Stimulated activated CD4-positive, alpha-beta T cell treated with anti-CD3 and anti-CD28 coated beads, Interleukin-4, amount 100 ng/mL, for 48 hours (primary cell): ENCODE measurements at regions not wholly inside any gene's neighbourhood (a gene's known extent, or its start where the extent isn't known, plus 50 kb on each side); places are given as distances from the start of the nearest gene placed in this dataset.

ENCODE experiments used
- DNase-seq, 2 donors: peaks; one replicate each; pipeline ENCODE4 v3.0.0-alpha.2; 2020; ENCODE audit warnings: low read depth in 2 of 2

- no peak for DNase-seq
These were observed 136.2 kb upstream of the TMEM106B start for GRCh38 chr7:12074889-12075288.

GRCh38 chr7:12080006-12080405, 131.1 kb upstream of the TMEM106B start:
- no peak for DNase-seq

GRCh38 chr7:12085516-12085915, 125.6 kb upstream of the TMEM106B start:
- no peak for DNase-seq

GRCh38 chr7:12089951-12090756, 120.9 kb upstream of the TMEM106B start:
- no peak for DNase-seq

- DNase-seq = no peak
These were observed 120.3 kb upstream of the TMEM106B start for GRCh38 chr7:12090757-12091221.

GRCh38 chr7:12091231-12091630, 119.9 kb upstream of the TMEM106B start:
- no peak for DNase-seq

GRCh38 chr7:12092499-12093130, 118.5 kb upstream of the TMEM106B start:
- no peak for DNase-seq

- no peak for DNase-seq
These were observed 117.7 kb upstream of the TMEM106B start for GRCh38 chr7:12093365-12093764.

GRCh38 chr7:12094365-12094921, 116.7 kb upstream of the TMEM106B start:
- no peak for DNase-seq

GRCh38 chr7:12102126-12102525, 109.0 kb upstream of the TMEM106B start:
- DNase-seq = no peak

- DNase-seq = no peak
These were observed 108.6 kb upstream of the TMEM106B start for GRCh38 chr7:12102527-12102926.

- DNase-seq = no peak
These were observed 107.1 kb upstream of the TMEM106B start for GRCh38 chr7:12103948-12104347.

- DNase-seq = no peak
These were observed 103.7 kb upstream of the TMEM106B start for GRCh38 chr7:12107381-12107780.

- no peak for DNase-seq
These were observed 103.2 kb upstream of the TMEM106B start for GRCh38 chr7:12107841-12108254.

- DNase-seq = no peak
These were observed 100.7 kb upstream of the TMEM106B start for GRCh38 chr7:12110425-12110824.

- peak; percentile 1 to 15 for DNase-seq
These were observed 99.4 kb upstream of the TMEM106B start for GRCh38 chr7:12111422-12112405.

GRCh38 chr7:12117170-12117569, 93.9 kb upstream of the TMEM106B start:
- DNase-seq = no peak

- DNase-seq = no peak
These were observed 91.3 kb upstream of the TMEM106B start for GRCh38 chr7:12119620-12120303.

- DNase-seq = no peak
These were observed 90.5 kb upstream of the TMEM106B start for GRCh38 chr7:12120632-12121031.

- no peak for DNase-seq
These were observed 87.9 kb upstream of the TMEM106B start for GRCh38 chr7:12123172-12123571.

- no peak for DNase-seq
These were observed 87.1 kb upstream of the TMEM106B start for GRCh38 chr7:12124028-12124427.
